Gastrocnemius medialis (tissue), 4 donors: ENCODE measurements at regions not wholly inside any gene's neighbourhood (a gene's known extent, or its start where the extent isn't known, plus 50 kb on each side); places are given as distances from the start of the nearest gene placed in this dataset.

ENCODE experiments used
- CTCF ChIP-seq, 5 experiments: fragments of 450-650 bp in 3 of 5; fragments of 200-600 bp in 2 of 5; sonication (generic) in 2 of 5; IDR thresholded peaks in 4 of 5; conservative IDR thresholded peaks in 1 of 5; 1 replicate in 4 of 5; 2 replicates in 1 of 5; pipeline ENCODE4 v1.5.1; 2016 to 2019; ENCODE audit warnings: antibody characterized with exemption in 5 of 5, mild to moderate bottlenecking in 3 of 5, moderate library complexity in 3 of 5
- POLR2A ChIP-seq, 2 donors: fragments of 450-650 bp; IDR thresholded peaks; one replicate each; pipeline ENCODE4 v1.6.1; 2017; ENCODE audit warnings: antibody characterized with exemption in 2 of 2, mild to moderate bottlenecking in 2 of 2, moderate library complexity in 2 of 2

- TF ChIP-seq CTCF (IDR thresholded peaks at IDR 0.05 in 4 of 5, conservative IDR thresholded peaks at IDR 0.05 in 1 of 5): no peak
- TF ChIP-seq POLR2A (IDR thresholded peaks at IDR 0.05): no peak
These were observed 81.3 kb upstream of the ZNF438 start for GRCh38 chr10:31112961-31113360.
